Stimulated activated CD8-positive, alpha-beta memory T cell treated with anti-CD3 and anti-CD28 coated beads, Interleukin-15, amount 100 ng/mL, for 24 hours (primary cell): ENCODE measurements at regions not wholly inside any gene's neighbourhood (a gene's known extent, or its start where the extent isn't known, plus 50 kb on each side); places are given as distances from the start of the nearest gene placed in this dataset.

ENCODE experiments used
- DNase-seq: peaks from one replicate; pipeline ENCODE4 v3.0.0-alpha.2; 2020; ENCODE audit warnings: low read depth

- no peak for DNase-seq
Measured at GRCh38 chr17:72258711-72259110, 137.9 kb downstream of the SOX9 start.

GRCh38 chr17:72259922-72260321 lies 139.1 kb downstream of the SOX9 start:
- no peak for DNase-seq

- DNase-seq, result no peak
Measured at GRCh38 chr17:72262766-72263165, 141.9 kb downstream of the SOX9 start.

- DNase-seq, result no peak
Measured at GRCh38 chr17:72264682-72265405, 144.0 kb downstream of the SOX9 start.

- no peak for DNase-seq
Measured at GRCh38 chr17:72266112-72266775, 145.4 kb downstream of the SOX9 start.

- DNase-seq, result no peak
Measured at GRCh38 chr17:72267601-72268000, 146.8 kb downstream of the SOX9 start.

GRCh38 chr17:72268431-72268830 lies 147.6 kb downstream of the SOX9 start:
- no peak for DNase-seq

GRCh38 chr17:72270273-72270924 lies 149.6 kb downstream of the SOX9 start:
- no peak for DNase-seq

- no peak for DNase-seq
Measured at GRCh38 chr17:72271603-72272002, 150.8 kb downstream of the SOX9 start.

- no peak for DNase-seq
Measured at GRCh38 chr17:72273289-72274056, 152.7 kb downstream of the SOX9 start.

- no peak for DNase-seq
Measured at GRCh38 chr17:72274614-72275013, 153.8 kb downstream of the SOX9 start.

- DNase-seq, result no peak
Measured at GRCh38 chr17:72280881-72281280, 160.1 kb downstream of the SOX9 start.

GRCh38 chr17:72282439-72283029 lies 161.7 kb downstream of the SOX9 start:
- no peak for DNase-seq

GRCh38 chr17:72284806-72285205 lies 164.0 kb downstream of the SOX9 start:
- no peak for DNase-seq

GRCh38 chr17:72287586-72287985 lies 166.8 kb downstream of the SOX9 start:
- no peak for DNase-seq

GRCh38 chr17:72294487-72294893 lies 173.7 kb downstream of the SOX9 start:
- no peak for DNase-seq

- DNase-seq, result no peak
Measured at GRCh38 chr17:72295916-72296315, 175.1 kb downstream of the SOX9 start.

GRCh38 chr17:72296456-72296855 lies 175.6 kb downstream of the SOX9 start:
- no peak for DNase-seq

GRCh38 chr17:72297326-72298115 lies 176.7 kb downstream of the SOX9 start:
- DNase-seq, result no peak

- DNase-seq, result no peak
Measured at GRCh38 chr17:72299100-72299499, 178.3 kb downstream of the SOX9 start.

GRCh38 chr17:72299592-72299991 lies 178.8 kb downstream of the SOX9 start:
- no peak for DNase-seq
